Fibroblast of lung (primary cell): ENCODE measurements at regions not wholly inside any gene's neighbourhood (a gene's known extent, or its start where the extent isn't known, plus 50 kb on each side); places are given as distances from the start of the nearest gene placed in this dataset.

Experiments
- DNase-seq, 2 donors: peaks; one replicate each; pipeline versions ENCODE4 v3.0.0 to v3.0.0-alpha.2; 2010; ENCODE audit warnings: low read depth in 2 of 2
- H2AFZ ChIP-seq: 2 replicates; pipeline ENCODE4 v1.5.1; 2012; ENCODE audit warnings: low read length, control low read depth, inconsistent platforms
- H3K27ac ChIP-seq: 2 replicates; pipeline ENCODE4 v1.5.1; 2011; ENCODE audit warnings: low read length, control low read depth; ENCODE audit not compliant: insufficient read depth
- H3K27me3 ChIP-seq: 2 replicates; pipeline ENCODE4 v1.5.1; 2011; ENCODE audit warnings: mild to moderate bottlenecking, low read length; ENCODE audit not compliant: control insufficient read depth, insufficient read depth
- H3K36me3 ChIP-seq: 2 replicates; pipeline ENCODE4 v1.5.1; 2011; ENCODE audit warnings: low read length; ENCODE audit not compliant: control insufficient read depth, insufficient read depth
- H3K4me1 ChIP-seq: 2 replicates; pipeline ENCODE4 v1.5.1; 2011; ENCODE audit warnings: low read length; ENCODE audit not compliant: control insufficient read depth, insufficient read depth; ENCODE audit errors: extremely low read depth
- H3K4me2 ChIP-seq: 2 replicates; pipeline ENCODE4 v1.5.1; 2011; ENCODE audit warnings: low read length, control low read depth; ENCODE audit not compliant: insufficient read depth; ENCODE audit errors: extremely low read depth
- H3K4me3 ChIP-seq, 4 experiments: fragments of 200-600 bp in 1 of 4; sonication (generic) in 1 of 4; replicated peaks in 1 of 4; 2 replicates each; pipeline ENCODE4 v1.5.1; 2011 to 2016; ENCODE audit warnings: low read length in 4 of 4, low read depth in 3 of 4, mild to moderate bottlenecking in 3 of 4, control low read depth in 2 of 4, inconsistent platforms in 1 of 4, mixed read lengths in 1 of 4; ENCODE audit not compliant: insufficient read depth in 1 of 4; ENCODE audit errors: control extremely low read depth in 1 of 4
- H3K79me2 ChIP-seq: 2 replicates; pipeline ENCODE4 v1.5.1; 2012; ENCODE audit warnings: mild to moderate bottlenecking, low read length, inconsistent platforms; ENCODE audit not compliant: control insufficient read depth, insufficient read depth
- H3K9ac ChIP-seq: 2 replicates; pipeline ENCODE4 v1.5.1; 2011; ENCODE audit warnings: mild to moderate bottlenecking, low read length, control low read depth; ENCODE audit not compliant: insufficient read depth
- H3K9me3 ChIP-seq: 2 replicates; pipeline ENCODE4 v1.5.1; 2012; ENCODE audit warnings: low read depth, low read length; ENCODE audit not compliant: control insufficient read depth, insufficient read depth
- H4K20me1 ChIP-seq: 2 replicates; pipeline ENCODE4 v1.5.1; 2011; ENCODE audit warnings: low read length; ENCODE audit not compliant: control insufficient read depth, insufficient read depth; ENCODE audit errors: extremely low read depth
- CTCF ChIP-seq, 2 donors: IDR thresholded peaks in 1 of 2; conservative IDR thresholded peaks in 1 of 2; 1 replicate in 1 of 2; 2 replicates in 1 of 2; pipeline ENCODE4 v1.5.1; 2011 to 2012; ENCODE audit warnings: low read length in 2 of 2, control low read depth in 1 of 2, inconsistent platforms in 1 of 2, low read depth in 1 of 2, mild to moderate bottlenecking in 1 of 2
- EZH2 ChIP-seq: IDR thresholded peaks from 2 replicates; pipeline ENCODE4 v1.5.1; 2012; ENCODE audit warnings: low read length, control low read depth, mild to moderate bottlenecking; ENCODE audit errors: missing control alignments

GRCh38 chr1:58924016-58924565 lies 140.2 kb upstream of the JUN start:
- Histone ChIP-seq H3K4me1 (no peaks in the 10 kb centered on the region), H4K20me1 (no peaks in the 10 kb centered on the region), H3K4me2 (no peak overlapping the region), H3K27me3 (no peaks in the 10 kb centered on the region), H3K79me2 (no peaks in the 10 kb centered on the region), H3K4me3 (no peak overlapping the region), H2AFZ (no peak overlapping the region), H3K9ac (no peak overlapping the region), H3K36me3 (no peaks in the 10 kb centered on the region), H3K27ac (no peak overlapping the region), H3K9me3 (no peaks in the 10 kb centered on the region)
- DNase-seq = no peak
- no peak for TF ChIP-seq EZH2
- TF ChIP-seq CTCF (conservative IDR thresholded peaks at IDR 0.05 in 1 of 2, IDR thresholded peaks at IDR 0.05 in 1 of 2; ENCODE audit: low read depth in 1 of 2, low read length in 2 of 2) = no peak

- Histone ChIP-seq H3K4me1 (no peaks in the 10 kb centered on the region), H3K4me2 (no peak overlapping the region), H3K79me2 (no peaks in the 10 kb centered on the region), H3K27ac (no peak overlapping the region), H4K20me1 (no peaks in the 10 kb centered on the region), H3K9ac (no peak overlapping the region), H3K27me3 (no peaks in the 10 kb centered on the region), H2AFZ (no peak overlapping the region), H3K4me3 (no peak overlapping the region), H3K9me3 (no peaks in the 10 kb centered on the region), H3K36me3 (no peaks in the 10 kb centered on the region)
- DNase-seq = no peak
- TF ChIP-seq CTCF (conservative IDR thresholded peaks at IDR 0.05 in 1 of 2, IDR thresholded peaks at IDR 0.05 in 1 of 2; ENCODE audit: low read depth in 1 of 2, low read length in 2 of 2) (no peak), EZH2 (no peak)
Observed at GRCh38 chr1:58924821-58925220, 141.0 kb upstream of the JUN start.

- Histone ChIP-seq H3K36me3 (no peaks in the 10 kb centered on the region), H3K4me1 (no peaks in the 10 kb centered on the region), H3K27ac (no peak overlapping the region), H3K27me3 (no peaks in the 10 kb centered on the region), H3K4me3 (no peak overlapping the region), H2AFZ (no peak overlapping the region), H3K9ac (no peak overlapping the region), H3K9me3 (no peaks in the 10 kb centered on the region), H3K4me2 (no peak overlapping the region), H4K20me1 (no peaks in the 10 kb centered on the region), H3K79me2 (no peaks in the 10 kb centered on the region)
- TF ChIP-seq EZH2 (no peak), CTCF (conservative IDR thresholded peaks at IDR 0.05 in 1 of 2, IDR thresholded peaks at IDR 0.05 in 1 of 2; ENCODE audit: low read depth in 1 of 2, low read length in 2 of 2) (no peak)
- DNase-seq = no peak
Observed at GRCh38 chr1:58925247-58925646, 141.4 kb upstream of the JUN start.
